ENCODE measurements at regions not wholly inside any gene's neighbourhood (a gene's known extent, or its start where the extent isn't known, plus 50 kb on each side); places are given as distances from the start of the nearest gene placed in this dataset.

GRCh38 chr15:66941108-66941711 lies 124.2 kb upstream of the SMAD3 start:
- H4K91ac ChIP-seq (ENCODE audit: insufficient read length, low read depth, low read length), result no peak overlapping the region
- H3K9me3 Mint-ChIP-seq, result peaks cover 0 to 3% of the 10 kb centered on the region in 2 experiments; a peak in 3 of 5 replicates
- H3K4me3 Mint-ChIP-seq, result no peak overlapping the region
- no peaks in the 10 kb centered on the region for H3K9me3 ChIP-seq (ENCODE audit: control insufficient read depth, low read depth, low read length)
- no peaks in the 10 kb centered on the region for H3K4me1 ChIP-seq (ENCODE audit: insufficient read depth, low read length)
- no peaks in the 10 kb centered on the region for H3K36me3 Mint-ChIP-seq (ENCODE audit: insufficient read depth in 1 of 3, low read depth in 3 of 3)
- H3K23me2 ChIP-seq (ENCODE audit: insufficient read length, low read depth, low read length, poor library complexity, severe bottlenecking), result no peaks in the 10 kb centered on the region
- H3K27me3 ChIP-seq (ENCODE audit: insufficient read depth, low read length), result no peaks in the 10 kb centered on the region
- H3K23ac ChIP-seq (ENCODE audit: insufficient read length, low read depth, low read length), result no peak overlapping the region
- peaks cover 3% of the 10 kb centered on the region for H3K27me3 Mint-ChIP-seq (ENCODE audit: low read depth)
- no peak overlapping the region for H3K18ac ChIP-seq (ENCODE audit: insufficient read length, low read depth, low read length)
- no peak overlapping the region for H2BK12ac ChIP-seq (ENCODE audit: insufficient read length, low read depth, low read length)
- H3K79me1 ChIP-seq (ENCODE audit: insufficient read depth, low read depth, low read length, poor library complexity, severe bottlenecking), result no peaks in the 10 kb centered on the region
- no peak overlapping the region for H3K56ac ChIP-seq (ENCODE audit: insufficient read length, low read depth, low read length)
- H3K27ac Mint-ChIP-seq, result no peak overlapping the region; a peak in 2 of 7 replicates
- H4K8ac ChIP-seq (replicated peaks; ENCODE audit: insufficient read length, low read depth, low read length), result no peak overlapping the region
- no peak overlapping the region for H3K9ac ChIP-seq (ENCODE audit: extremely low read depth, insufficient read length, low read length)
- no peak overlapping the region for H2BK5ac ChIP-seq (ENCODE audit: insufficient read length, low read length)
- no peak overlapping the region for H2BK15ac ChIP-seq (ENCODE audit: low read depth, low read length)
- H2AK5ac ChIP-seq (ENCODE audit: insufficient read length, low read length), result no peak overlapping the region
- H2BK120ac ChIP-seq (ENCODE audit: low read depth, low read length, poor library complexity, severe bottlenecking), result no peak overlapping the region
- H3T11ph ChIP-seq (ENCODE audit: low read length), result no peak overlapping the region
- no peak for DNase-seq
- WGBS (ENCODE audit: extremely low coverage, insufficient read length, low lambda C conversion rate), result no CpG with 5 or more reads among the region's 16 CpGs
- H3K27ac ChIP-seq (ENCODE audit: insufficient read length, low read depth, low read length), result no peak overlapping the region
- H3K79me2 ChIP-seq (ENCODE audit: insufficient read depth, low read length), result no peaks in the 10 kb centered on the region
- no peak overlapping the region for H4K5ac ChIP-seq (ENCODE audit: insufficient read length, low read depth, low read length)
- no peak overlapping the region for H2AFZ ChIP-seq (ENCODE audit: low read length)
- no peak overlapping the region for H3K14ac ChIP-seq (ENCODE audit: insufficient read depth, low read length)
- no peaks in the 10 kb centered on the region for H4K20me1 ChIP-seq (ENCODE audit: control insufficient read depth, insufficient read depth, insufficient read length)
- no peak overlapping the region for H2BK20ac ChIP-seq (ENCODE audit: low read depth, low read length, poor library complexity, severe bottlenecking)
- no peak overlapping the region for H3K4ac ChIP-seq (ENCODE audit: low read depth, low read length)
- peaks cover 4 to 14% of the 10 kb centered on the region in 2 experiments; a peak in 2 of 4 replicates for H3K4me1 Mint-ChIP-seq
- TF ChIP-seq CTCF (conservative IDR thresholded peaks at IDR 0.05), result no peak
- H3K4me2 ChIP-seq (ENCODE audit: insufficient read depth, insufficient read length, low read length), result no peak overlapping the region

Measured in H9 (cell line).